HG02870 (cell line): ENCODE measurements at regions not wholly inside any gene's neighbourhood (a gene's known extent, or its start where the extent isn't known, plus 50 kb on each side); places are given as distances from the start of the nearest gene placed in this dataset.
"Not testable (repeated sequence)": the region's sequence is repeated elsewhere in the genome, so short reads cannot be mapped to it uniquely, and the experiment has no call there.

Source experiments
- ATAC-seq: cut with Tn5 transposase; IDR thresholded peaks from one replicate; pipeline ENCODE4 v1.9.1; 2021; ENCODE audit warnings: mild to moderate bottlenecking, moderate library complexity; ENCODE audit not compliant: unreplicated experiment

GRCh38 chr5:177941386-177941785, 54.7 kb downstream of the PROP1 start:
- ATAC-seq = not testable (repeated sequence)

- ATAC-seq = not testable (repeated sequence)
Measured at GRCh38 chr5:177939246-177940171, 56.5 kb downstream of the PROP1 start.

- ATAC-seq = not testable (repeated sequence)
Measured at GRCh38 chr5:177938767-177939166, 57.3 kb downstream of the PROP1 start.

GRCh38 chr5:177934233-177934632, 61.8 kb downstream of the PROP1 start:
- not testable (repeated sequence) for ATAC-seq

- ATAC-seq = not testable (repeated sequence)
Measured at GRCh38 chr5:177930269-177931022, 65.6 kb downstream of the PROP1 start.

- not testable (repeated sequence) for ATAC-seq
Measured at GRCh38 chr5:177929618-177930017, 66.4 kb downstream of the PROP1 start.

- not testable (repeated sequence) for ATAC-seq
Measured at GRCh38 chr5:177927500-177927899, 68.5 kb downstream of the PROP1 start.

- not testable (repeated sequence) for ATAC-seq
Measured at GRCh38 chr5:177924577-177924976, 71.5 kb downstream of the PROP1 start.

- not testable (repeated sequence) for ATAC-seq
Measured at GRCh38 chr5:177923837-177924236, 72.2 kb downstream of the PROP1 start.

GRCh38 chr5:177923189-177923588, 72.9 kb downstream of the PROP1 start:
- ATAC-seq = not testable (repeated sequence)

- not testable (repeated sequence) for ATAC-seq
Measured at GRCh38 chr5:177909261-177909660, 86.8 kb downstream of the PROP1 start.

- ATAC-seq = not testable (repeated sequence)
Measured at GRCh38 chr5:177902806-177903205, 93.2 kb downstream of the PROP1 start.

GRCh38 chr5:177900066-177900465, 96.0 kb downstream of the PROP1 start:
- ATAC-seq = not testable (repeated sequence)

GRCh38 chr5:177894681-177895453, 101.2 kb downstream of the PROP1 start:
- not testable (repeated sequence) for ATAC-seq

- not testable (repeated sequence) for ATAC-seq
Measured at GRCh38 chr5:177892357-177892665, 103.7 kb downstream of the PROP1 start.

GRCh38 chr5:177891547-177892356, 104.3 kb downstream of the PROP1 start:
- peak; percentile 79 for ATAC-seq

GRCh38 chr5:177883295-177883694, 100.6 kb upstream of the FAM153A start:
- not testable (repeated sequence) for ATAC-seq

GRCh38 chr5:177875900-177876238, 93.2 kb upstream of the FAM153A start:
- not testable (repeated sequence) for ATAC-seq

GRCh38 chr5:177875013-177875899, 92.6 kb upstream of the FAM153A start:
- ATAC-seq = peak; percentile 84
